ENCODE measurements at regions not wholly inside any gene's neighbourhood (a gene's known extent, or its start where the extent isn't known, plus 50 kb on each side); places are given as distances from the start of the nearest gene placed in this dataset.
A peak's percentile ranks its signal among the peaks of the same experiment; 100 is the strongest.

DNA sequence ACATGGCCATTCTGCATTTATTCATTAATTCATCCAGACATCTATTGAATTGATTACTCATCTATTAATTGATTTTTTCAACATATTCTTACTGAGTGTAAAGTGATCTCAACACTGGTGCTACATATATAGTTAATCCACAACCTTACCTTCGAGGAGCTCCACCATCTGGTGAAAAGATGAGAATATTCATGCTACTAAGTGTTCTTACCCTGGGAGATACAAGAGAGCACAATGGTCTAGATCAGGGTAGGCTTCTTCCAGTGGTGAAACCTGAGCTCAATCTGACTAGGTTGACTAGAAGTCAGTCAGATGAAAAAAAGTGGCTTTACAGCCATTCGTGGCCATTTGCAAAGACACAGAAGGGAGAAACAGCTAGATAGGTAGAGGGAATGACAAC is 507.4 kb downstream of the ANKRD7 start:
- DNase-seq (ENCODE audit: unreplicated experiment) = peak; percentile 3
- H3K4me1 Mint-ChIP-seq (ENCODE audit: insufficient read depth, unreplicated experiment) = no peaks in the 10 kb centered on the region
- H3K27ac Mint-ChIP-seq (ENCODE audit: low read depth, unreplicated experiment) = no peak overlapping the region
- TF ChIP-seq, protein P1, sequence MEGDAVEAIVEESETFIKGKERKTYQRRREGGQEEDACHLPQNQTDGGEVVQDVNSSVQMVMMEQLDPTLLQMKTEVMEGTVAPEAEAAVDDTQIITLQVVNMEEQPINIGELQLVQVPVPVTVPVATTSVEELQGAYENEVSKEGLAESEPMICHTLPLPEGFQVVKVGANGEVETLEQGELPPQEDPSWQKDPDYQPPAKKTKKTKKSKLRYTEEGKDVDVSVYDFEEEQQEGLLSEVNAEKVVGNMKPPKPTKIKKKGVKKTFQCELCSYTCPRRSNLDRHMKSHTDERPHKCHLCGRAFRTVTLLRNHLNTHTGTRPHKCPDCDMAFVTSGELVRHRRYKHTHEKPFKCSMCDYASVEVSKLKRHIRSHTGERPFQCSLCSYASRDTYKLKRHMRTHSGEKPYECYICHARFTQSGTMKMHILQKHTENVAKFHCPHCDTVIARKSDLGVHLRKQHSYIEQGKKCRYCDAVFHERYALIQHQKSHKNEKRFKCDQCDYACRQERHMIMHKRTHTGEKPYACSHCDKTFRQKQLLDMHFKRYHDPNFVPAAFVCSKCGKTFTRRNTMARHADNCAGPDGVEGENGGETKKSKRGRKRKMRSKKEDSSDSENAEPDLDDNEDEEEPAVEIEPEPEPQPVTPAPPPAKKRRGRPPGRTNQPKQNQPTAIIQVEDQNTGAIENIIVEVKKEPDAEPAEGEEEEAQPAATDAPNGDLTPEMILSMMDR (IDR thresholded peaks at IDR 0.05; ENCODE audit: unreplicated experiment) = no peak
- POLR2A ChIA-PET = interaction anchor here (0.6 kb wide), 1 partner anchor 41 kb away, joined by 3 read pairs; no protein-coding TSS in a partner anchor
- no TSS peak for BruUV-seq (replicated peaks)
- CTCF ChIA-PET = interaction anchor here (0.5 to 1.2 kb wide), 5 partner anchors 15 to 1467 kb away, joined by 3 to 6 read pairs (median 4); no protein-coding TSS in a partner anchor
- H3K27me3 Mint-ChIP-seq (ENCODE audit: insufficient read depth, unreplicated experiment) = peaks cover 28% of the 10 kb centered on the region
- intact Hi-C loops (cut with micrococcal nuclease) = loop anchor here (2.0 kb wide), 1 partner anchor 473 kb away; no protein-coding TSS in a partner anchor
- H3K9me3 Mint-ChIP-seq (ENCODE audit: unreplicated experiment) = no peaks in the 10 kb centered on the region
- no peaks in the 10 kb centered on the region for H3K36me3 Mint-ChIP-seq (ENCODE audit: insufficient read depth, unreplicated experiment)
- H3K4me3 Mint-ChIP-seq (ENCODE audit: unreplicated experiment) = no peak overlapping the region

DNA sequence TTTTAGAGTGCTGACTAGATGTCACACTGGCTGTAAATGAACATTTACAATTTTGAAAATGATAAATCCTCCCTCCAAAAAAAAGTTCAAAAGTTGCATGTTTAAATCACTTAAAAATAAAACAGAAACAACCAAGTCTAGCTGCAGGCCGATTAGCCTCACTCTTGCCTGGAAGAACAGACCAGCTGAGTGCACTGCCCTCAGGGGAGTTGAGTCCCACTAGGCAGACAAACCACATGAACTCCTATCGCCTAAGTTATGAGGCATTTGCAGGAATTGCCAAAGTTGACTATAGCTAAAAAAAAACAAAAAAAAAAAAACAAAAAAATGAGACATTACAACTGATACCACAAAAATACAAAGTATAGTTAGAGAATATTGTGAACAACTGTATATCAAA is 510.0 kb downstream of the ANKRD7 start:
- no peaks in the 10 kb centered on the region for H3K9me3 Mint-ChIP-seq (ENCODE audit: unreplicated experiment)
- no peak overlapping the region for H3K4me3 Mint-ChIP-seq (ENCODE audit: unreplicated experiment)
- no peaks in the 10 kb centered on the region for H3K4me1 Mint-ChIP-seq (ENCODE audit: insufficient read depth, unreplicated experiment)
- CTCF ChIA-PET = interaction anchor here (0.6 kb wide), 2 partner anchors 1612 to 1941 kb away, joined by 5 to 6 read pairs; no protein-coding TSS in a partner anchor
- TF ChIP-seq, protein P1 (IDR thresholded peaks at IDR 0.05; ENCODE audit: unreplicated experiment) = no peak
- BruUV-seq (replicated peaks) = no TSS peak
- H3K27me3 Mint-ChIP-seq (ENCODE audit: insufficient read depth, unreplicated experiment) = peaks cover 31% of the 10 kb centered on the region
- intact Hi-C loops (cut with micrococcal nuclease) = no loop called here
- no peaks in the 10 kb centered on the region for H3K36me3 Mint-ChIP-seq (ENCODE audit: insufficient read depth, unreplicated experiment)
- DNase-seq (ENCODE audit: unreplicated experiment) = no peak
- no peak overlapping the region for H3K27ac Mint-ChIP-seq (ENCODE audit: low read depth, unreplicated experiment)
- POLR2A ChIA-PET = no interaction called here

DNA sequence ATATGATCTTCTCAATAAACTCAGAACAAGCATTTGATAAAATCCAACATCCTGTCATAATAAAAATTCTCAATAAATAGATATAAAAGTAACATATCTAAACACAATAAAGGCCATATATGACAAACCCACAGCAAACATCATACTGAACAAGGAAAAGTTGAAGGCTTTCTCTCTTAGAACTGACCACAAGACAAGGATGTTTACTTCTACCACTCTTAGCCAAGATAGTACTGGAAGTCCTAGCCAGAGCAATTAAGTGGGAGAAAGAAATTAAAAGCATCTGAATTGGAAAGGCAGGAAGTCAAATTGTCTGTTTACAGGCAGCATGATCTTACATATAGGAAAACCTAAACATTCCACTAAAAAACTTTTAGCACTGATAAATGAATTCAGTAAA is 510.9 kb downstream of the ANKRD7 start:
- DNase-seq (ENCODE audit: unreplicated experiment) = no peak
- intact Hi-C loops (cut with micrococcal nuclease) = no loop called here
- H3K9me3 Mint-ChIP-seq (ENCODE audit: unreplicated experiment) = no peaks in the 10 kb centered on the region
- H3K4me3 Mint-ChIP-seq (ENCODE audit: unreplicated experiment) = no peak overlapping the region
- H3K36me3 Mint-ChIP-seq (ENCODE audit: insufficient read depth, unreplicated experiment) = no peaks in the 10 kb centered on the region
- no TSS peak for BruUV-seq (replicated peaks)
- no peaks in the 10 kb centered on the region for H3K4me1 Mint-ChIP-seq (ENCODE audit: insufficient read depth, unreplicated experiment)
- H3K27ac Mint-ChIP-seq (ENCODE audit: low read depth, unreplicated experiment) = no peak overlapping the region
- ChIA-PET POLR2A (no interaction called here), CTCF (no interaction called here)
- TF ChIP-seq, protein P1 (IDR thresholded peaks at IDR 0.05; ENCODE audit: unreplicated experiment) = no peak
- H3K27me3 Mint-ChIP-seq (ENCODE audit: insufficient read depth, unreplicated experiment) = peaks cover 40% of the 10 kb centered on the region

DNA sequence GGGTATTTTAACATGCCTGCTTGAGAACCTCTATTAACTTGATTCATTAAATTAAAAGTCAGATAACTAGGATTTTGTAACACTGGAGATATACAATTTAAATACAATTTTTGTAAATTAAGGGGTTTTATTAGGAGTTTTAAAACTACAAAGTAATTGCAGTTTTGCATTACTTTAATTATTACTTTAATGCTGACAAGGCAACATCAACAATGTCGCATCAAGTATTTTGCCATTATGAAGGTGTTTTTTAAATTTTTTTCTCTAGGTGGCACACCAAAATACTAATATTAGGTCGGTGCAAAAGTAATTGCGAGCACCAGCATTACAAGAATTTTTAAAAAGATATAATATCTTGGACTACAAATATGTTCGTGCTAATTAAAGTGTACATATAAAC is 513.4 kb downstream of the ANKRD7 start:
- DNase-seq (ENCODE audit: unreplicated experiment) = no peak
- Mint-ChIP-seq H3K4me3 (ENCODE audit: unreplicated experiment) (no peak overlapping the region), H3K27me3 (ENCODE audit: insufficient read depth, unreplicated experiment) (peaks cover 53% of the 10 kb centered on the region), H3K4me1 (ENCODE audit: insufficient read depth, unreplicated experiment) (no peaks in the 10 kb centered on the region), H3K9me3 (ENCODE audit: unreplicated experiment) (no peaks in the 10 kb centered on the region), H3K27ac (ENCODE audit: low read depth, unreplicated experiment) (no peak overlapping the region), H3K36me3 (ENCODE audit: insufficient read depth, unreplicated experiment) (no peaks in the 10 kb centered on the region)
- intact Hi-C loops (cut with micrococcal nuclease) = no loop called here
- TF ChIP-seq, protein P1 (IDR thresholded peaks at IDR 0.05; ENCODE audit: unreplicated experiment) = no peak
- POLR2A ChIA-PET = no interaction called here
- no TSS peak for BruUV-seq (replicated peaks)
- CTCF ChIA-PET = no interaction called here

Measured in MCF 10A (cell line).